MV-4-11 (cell line): ENCODE measurements at regions not wholly inside any gene's neighbourhood (a gene's known extent, or its start where the extent isn't known, plus 50 kb on each side); places are given as distances from the start of the nearest gene placed in this dataset.
"Not testable (repeated sequence)": the region's sequence is repeated elsewhere in the genome, so short reads cannot be mapped to it uniquely, and the experiment has no call there.

Experiments
- DNase-seq: peaks from one replicate; lab custom pipeline; 2025; lab: John Stamatoyannopoulos, UW

GRCh38 chr1:234763367-234763766, 153.4 kb upstream of the IRF2BP2 start:
- DNase-seq: peak; percentile 23

DNA sequence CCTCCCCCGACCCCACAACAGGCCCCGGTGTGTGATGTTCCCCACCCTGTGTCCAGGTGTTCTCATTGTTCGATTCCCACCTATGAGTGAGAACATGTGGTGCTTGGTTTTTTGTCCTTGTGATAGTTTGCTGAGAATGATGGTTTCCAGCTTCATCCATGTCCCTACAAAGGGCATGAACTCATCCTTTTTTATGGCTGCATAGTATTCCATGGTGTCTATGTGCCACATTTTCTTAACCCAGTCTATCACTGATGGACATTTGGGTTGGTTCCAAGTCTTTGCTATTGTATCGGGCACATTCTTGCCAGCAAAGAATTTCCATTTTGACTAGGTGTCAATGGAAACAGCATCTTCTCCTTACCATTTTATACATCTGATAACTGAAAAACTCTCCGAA, 152.1 kb upstream of the IRF2BP2 start:
- DNase-seq: not testable (repeated sequence)

DNA sequence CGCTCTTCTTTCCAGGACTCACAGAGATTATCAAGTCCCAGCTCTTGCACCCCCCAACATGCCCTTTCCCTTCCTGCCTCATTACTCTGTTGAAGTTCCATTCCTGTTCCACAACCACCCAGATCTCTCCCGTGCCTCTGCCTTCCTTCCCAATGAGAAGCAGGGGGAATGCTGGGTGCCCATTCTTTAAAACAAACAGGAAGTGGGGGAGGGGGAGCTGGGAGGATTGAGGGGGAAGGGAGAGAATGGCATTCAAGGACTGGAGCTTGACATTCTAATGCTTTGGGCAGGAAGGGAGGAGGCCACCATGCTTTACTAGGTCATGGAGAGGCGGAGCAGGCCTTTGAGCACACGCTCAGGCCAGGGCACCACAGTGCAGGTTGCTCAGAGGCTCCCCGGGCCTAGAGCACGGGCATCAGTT, 150.3 kb upstream of the IRF2BP2 start:
- DNase-seq: no peak

DNA sequence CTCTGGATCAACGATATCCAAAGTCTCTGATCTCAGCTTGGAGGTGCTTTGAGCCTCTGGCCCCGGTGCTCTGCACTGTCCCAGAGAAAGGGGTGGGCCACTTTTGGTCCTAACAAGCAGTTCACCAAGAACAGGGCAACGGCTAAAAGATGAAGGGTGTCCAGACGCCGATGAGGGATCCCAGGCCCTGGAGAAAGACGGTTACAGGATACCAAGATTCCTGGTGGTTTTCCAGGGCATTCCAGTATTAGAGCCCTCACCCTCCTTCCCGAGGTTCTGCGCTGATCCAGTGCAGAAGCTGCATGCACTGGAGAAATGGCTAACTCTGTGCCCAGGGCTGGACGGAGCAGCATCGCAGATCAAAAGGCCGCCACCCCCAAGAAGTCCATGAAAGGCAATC, 149.9 kb upstream of the IRF2BP2 start:
- no peak for DNase-seq

GRCh38 chr1:234758851-234759250, 148.9 kb upstream of the IRF2BP2 start:
- DNase-seq: peak; percentile 36

DNA sequence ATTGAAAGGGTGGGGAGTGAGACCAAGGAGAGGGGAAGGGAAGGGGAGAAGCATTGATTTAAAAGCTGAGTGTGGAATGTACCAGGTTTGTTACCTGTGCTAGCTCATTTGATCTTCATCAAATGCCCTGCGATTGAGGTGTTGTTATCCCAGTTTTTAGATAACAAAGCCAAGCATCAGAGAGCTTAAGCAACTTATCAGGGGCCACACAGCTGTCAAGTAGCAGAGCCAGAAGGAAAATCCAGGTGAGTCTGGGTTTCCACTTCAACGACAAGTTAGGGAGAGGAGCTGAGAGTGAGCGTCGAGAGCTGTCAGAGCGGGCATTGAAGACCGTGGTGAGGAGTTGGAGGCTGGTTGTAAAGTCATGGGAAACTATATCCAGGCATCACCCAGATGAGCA, 146.9 kb upstream of the IRF2BP2 start:
- DNase-seq: no peak

GRCh38 chr1:234756066-234756774, 146.2 kb upstream of the IRF2BP2 start:
- no peak for DNase-seq

DNA sequence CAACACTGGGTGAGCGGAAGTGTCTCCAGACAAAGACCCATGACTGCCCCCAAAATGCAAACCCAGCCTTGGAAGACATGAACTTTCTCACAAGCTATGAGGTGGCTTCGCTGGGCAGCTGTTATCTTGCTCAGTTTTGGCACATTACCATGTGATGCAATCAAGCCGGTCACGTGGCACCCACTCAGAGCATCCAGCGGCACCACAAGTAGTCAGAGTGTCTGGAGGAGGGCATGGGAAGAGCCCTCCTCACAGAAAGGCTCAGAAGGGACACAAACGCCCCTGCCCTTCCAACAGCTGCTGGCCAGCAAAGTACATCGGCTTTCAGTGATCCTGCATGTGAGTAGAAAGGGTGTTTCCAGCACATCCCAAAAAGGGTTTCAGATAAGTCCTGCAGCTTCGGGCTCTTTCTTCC, 145.5 kb upstream of the IRF2BP2 start:
- DNase-seq: peak; percentile 86

DNA sequence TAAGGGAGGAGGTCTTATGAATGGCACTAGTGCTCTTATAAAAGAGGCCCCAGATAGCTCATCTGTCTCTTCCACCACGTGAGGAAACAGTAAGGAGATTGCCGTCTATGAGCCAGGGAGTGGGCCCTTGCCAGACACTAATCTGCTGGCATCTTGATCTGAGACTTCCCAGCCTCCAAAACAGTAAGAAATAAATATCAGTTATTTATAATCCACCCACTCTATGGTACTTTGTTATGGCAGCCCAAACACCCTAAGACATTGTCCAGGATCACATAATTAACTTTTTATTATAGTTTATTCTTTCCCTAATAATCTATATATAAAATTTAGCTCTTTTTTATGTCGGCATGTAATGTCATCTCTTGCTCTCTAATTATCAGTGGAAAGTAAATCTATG, 144.0 kb upstream of the IRF2BP2 start:
- DNase-seq: no peak

DNA sequence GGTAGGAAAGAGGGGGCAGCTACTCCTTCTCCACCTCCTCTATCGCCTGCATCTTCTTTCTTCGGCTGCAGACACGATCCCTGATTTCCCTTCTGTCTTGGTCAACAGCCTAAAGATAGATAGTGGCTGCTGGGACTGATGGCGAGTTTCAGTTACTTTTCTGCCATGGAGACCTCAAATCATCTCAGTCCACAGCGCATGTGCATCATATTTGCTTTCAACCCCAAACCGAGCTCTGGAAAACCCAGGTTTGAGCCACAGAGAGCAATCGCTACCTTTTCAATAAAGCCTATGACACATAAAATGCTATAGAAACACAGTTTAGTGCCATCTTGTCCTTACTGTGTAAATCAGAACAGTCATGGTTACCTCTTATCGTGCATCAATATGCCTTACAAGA, 142.9 kb upstream of the IRF2BP2 start:
- no peak for DNase-seq

DNA sequence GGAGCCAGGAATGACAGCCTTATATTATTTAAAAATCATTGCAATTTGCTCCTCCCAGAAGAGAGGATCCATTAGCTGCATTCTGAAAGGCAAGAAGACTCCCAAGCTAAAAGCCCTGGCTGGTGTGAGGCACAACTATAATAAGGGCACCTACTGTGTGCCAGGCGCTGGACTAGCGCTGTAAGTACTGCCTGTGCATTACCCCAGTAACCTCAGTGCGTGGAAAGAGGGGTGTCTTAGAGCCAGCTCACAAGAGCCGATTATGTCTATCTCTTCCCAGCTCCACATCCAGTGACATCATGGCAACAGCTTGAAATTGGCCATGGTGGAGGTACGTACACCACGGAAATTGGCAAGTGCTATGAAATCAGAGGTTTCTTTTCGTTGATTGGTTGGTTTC, 141.7 kb upstream of the IRF2BP2 start:
- DNase-seq: no peak

- DNase-seq: no peak
These were observed 141.1 kb upstream of the IRF2BP2 start for GRCh38 chr1:234750922-234751627.

DNA sequence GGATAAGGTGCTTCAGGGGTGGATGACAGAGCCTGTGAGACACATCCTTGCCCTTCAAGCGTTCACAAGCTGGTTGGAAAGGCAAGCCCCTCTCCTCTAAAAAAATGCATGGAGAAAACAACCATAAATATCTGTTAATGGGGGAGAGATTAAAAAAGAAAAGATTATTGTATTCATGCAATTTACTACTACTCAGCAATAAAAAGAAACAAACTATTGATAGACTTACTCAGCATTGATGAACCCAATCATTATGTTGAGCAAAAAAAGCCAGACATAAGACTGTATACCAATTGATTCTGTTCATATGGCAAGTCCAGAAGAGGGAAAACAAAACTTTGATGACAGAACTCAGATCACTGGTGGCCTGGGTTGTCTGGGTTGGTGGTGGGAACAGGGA, 138.7 kb upstream of the IRF2BP2 start:
- no peak for DNase-seq

GRCh38 chr1:234748066-234748465, 138.1 kb upstream of the IRF2BP2 start:
- DNase-seq: no peak

GRCh38 chr1:234746798-234747196, 136.8 kb upstream of the IRF2BP2 start:
- no peak for DNase-seq

DNA sequence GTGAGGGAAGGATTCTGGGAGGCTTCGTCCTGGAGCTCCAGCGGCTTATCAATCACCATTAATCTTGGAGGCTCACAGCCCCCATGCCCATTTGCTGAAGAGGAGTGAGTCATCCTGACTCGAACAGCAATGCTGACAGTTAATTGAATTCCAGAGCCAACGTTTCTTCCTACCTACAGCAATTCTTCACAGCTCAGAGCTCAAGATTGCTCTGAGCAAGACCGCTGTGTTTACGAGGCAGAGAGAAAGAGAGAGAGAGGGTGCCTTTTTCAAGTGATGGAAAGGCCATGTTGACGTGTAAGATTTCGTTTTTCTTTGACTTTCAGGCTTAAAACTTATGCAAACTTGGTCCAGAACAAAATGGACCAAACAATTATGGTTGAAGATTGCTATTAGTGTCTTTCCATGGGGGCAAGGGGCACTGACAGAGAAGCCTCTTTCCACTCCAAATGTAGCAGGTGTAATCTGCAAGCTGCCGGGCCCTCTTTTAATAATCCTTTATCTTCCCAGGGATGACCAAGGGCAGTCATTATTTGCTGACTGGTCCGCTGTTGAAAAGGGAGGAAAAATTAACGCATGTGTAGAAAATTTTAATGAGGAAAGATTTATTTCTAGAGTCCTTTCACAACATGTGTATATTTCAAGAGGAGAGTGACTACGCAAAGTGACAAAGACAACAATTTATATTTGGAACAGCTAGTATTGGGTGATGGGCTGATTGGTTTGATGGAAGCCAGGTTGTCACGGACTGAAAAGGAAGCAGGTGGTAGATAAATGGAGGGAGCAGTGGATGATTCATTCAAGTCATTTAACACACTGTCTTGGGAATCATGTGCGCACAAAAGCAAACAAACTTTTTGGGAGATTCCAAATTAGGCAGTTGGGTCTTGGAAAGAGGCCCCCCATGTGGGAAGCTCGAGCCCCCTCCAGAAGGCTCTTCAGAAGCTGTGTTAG, 136.1 kb upstream of the IRF2BP2 start:
- DNase-seq: no peak

DNA sequence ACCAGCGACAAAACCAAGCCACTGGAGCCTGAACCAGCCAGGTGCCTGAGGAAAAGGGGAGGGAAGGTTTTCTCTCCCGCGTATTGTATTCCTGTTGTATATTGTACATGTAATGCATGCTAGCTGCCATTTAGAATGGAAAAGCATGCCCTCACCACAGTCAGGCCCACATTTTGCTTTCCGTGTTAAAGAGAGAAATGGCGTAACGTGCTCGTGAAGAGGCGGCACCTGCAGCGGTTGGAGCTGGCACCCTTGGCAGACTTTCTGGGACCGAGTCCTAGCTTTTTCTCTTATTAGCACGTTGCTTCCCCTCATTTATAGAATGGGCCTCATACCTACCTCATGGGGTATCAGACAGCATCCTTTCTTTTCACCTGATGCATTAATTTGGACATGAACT, 135.3 kb upstream of the IRF2BP2 start:
- no peak for DNase-seq

GRCh38 chr1:234743791-234744611, 134.0 kb upstream of the IRF2BP2 start:
- DNase-seq: no peak

DNA sequence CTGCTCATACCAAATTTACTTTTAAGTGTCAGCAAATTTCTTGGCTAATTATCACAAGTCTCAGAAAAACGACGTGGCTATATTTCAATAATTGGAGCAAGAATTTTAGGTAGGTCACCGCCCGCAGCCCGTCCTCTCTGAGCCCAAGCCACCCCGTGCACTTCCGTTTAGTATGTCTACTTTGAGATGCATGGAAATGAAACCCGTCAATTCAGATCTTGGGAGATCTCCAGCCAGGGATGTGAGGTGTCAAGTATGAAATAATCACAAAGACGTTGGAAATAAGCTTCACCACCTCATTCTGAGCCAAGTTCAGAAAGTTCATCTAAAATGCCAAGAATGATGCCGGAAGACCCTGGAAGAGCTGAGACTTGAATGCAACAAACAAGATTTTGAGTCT, 132.6 kb upstream of the IRF2BP2 start:
- DNase-seq: no peak

DNA sequence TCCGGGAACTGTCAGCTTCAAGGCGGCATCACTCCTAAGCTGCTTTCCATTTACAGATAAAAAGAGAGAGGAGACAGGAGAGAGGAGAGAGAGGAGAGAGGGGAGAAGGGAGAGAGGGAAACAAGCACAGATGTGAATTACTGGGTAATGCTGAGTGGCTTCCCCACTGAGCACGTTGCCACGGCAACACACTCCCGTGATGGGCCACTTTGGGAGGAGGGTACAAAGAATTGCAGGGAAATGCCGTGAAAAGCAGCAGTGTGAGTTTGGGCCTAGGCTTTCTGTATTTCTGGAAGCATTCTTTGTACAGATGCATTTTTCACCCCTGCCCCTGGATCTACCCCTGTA, 128.0 kb upstream of the IRF2BP2 start:
- DNase-seq: no peak

GRCh38 chr1:234735916-234736315, 125.9 kb upstream of the IRF2BP2 start:
- DNase-seq: no peak

GRCh38 chr1:234735476-234735875, 125.5 kb upstream of the IRF2BP2 start:
- no peak for DNase-seq
